PC-9 (cell line): ENCODE measurements at regions not wholly inside any gene's neighbourhood (a gene's known extent, or its start where the extent isn't known, plus 50 kb on each side); places are given as distances from the start of the nearest gene placed in this dataset.

Experiments used
- CTCF ChIP-seq: fragments of 200-600 bp; sonication (generic); conservative IDR thresholded peaks from 2 replicates; pipeline ENCODE4 v1.6.1; 2017; ENCODE audit warnings: mixed run types, antibody characterized with exemption, mild to moderate bottlenecking, moderate library complexity
- EZH2 ChIP-seq: fragments of 200-600 bp; sonication (generic); IDR thresholded peaks from 2 replicates; pipeline ENCODE4 v1.8.0; 2017; ENCODE audit warnings: antibody characterized with exemption, low read depth

GRCh38 chr3:103589770-103590169 is 1155.0 kb downstream of the ZPLD1 start:
- no peak for TF ChIP-seq CTCF
- TF ChIP-seq EZH2 = no peak
